GM21423 (cell line): ENCODE measurements at regions not wholly inside any gene's neighbourhood (a gene's known extent, or its start where the extent isn't known, plus 50 kb on each side); places are given as distances from the start of the nearest gene placed in this dataset.

Experiments used
- ATAC-seq: cut with Tn5 transposase; IDR thresholded peaks from one replicate; pipeline ENCODE4 v1.9.1; 2021; ENCODE audit warnings: mild to moderate bottlenecking, moderate library complexity; ENCODE audit not compliant: unreplicated experiment

GRCh38 chrX:69110116-69110530, 55.1 kb downstream of the PJA1 start:
- no peak for ATAC-seq

GRCh38 chrX:69109706-69110105, 55.5 kb downstream of the PJA1 start:
- no peak for ATAC-seq

GRCh38 chrX:69109036-69109663, 56.1 kb downstream of the PJA1 start:
- ATAC-seq, result no peak

GRCh38 chrX:69107747-69108401, 57.4 kb downstream of the PJA1 start:
- ATAC-seq, result no peak

- no peak for ATAC-seq
Observed at GRCh38 chrX:69107231-69107739, 58.0 kb downstream of the PJA1 start.

GRCh38 chrX:69104756-69105434, 60.4 kb downstream of the PJA1 start:
- ATAC-seq, result no peak

- no peak for ATAC-seq
Observed at GRCh38 chrX:69103539-69103938, 61.7 kb downstream of the PJA1 start.

GRCh38 chrX:69102612-69103194, 62.5 kb downstream of the PJA1 start:
- ATAC-seq, result no peak

- ATAC-seq, result no peak
Observed at GRCh38 chrX:69101683-69102251, 63.5 kb downstream of the PJA1 start.

- no peak for ATAC-seq
Observed at GRCh38 chrX:69100478-69100877, 64.8 kb downstream of the PJA1 start.

GRCh38 chrX:69097451-69098236, 67.6 kb downstream of the PJA1 start:
- ATAC-seq, result no peak

GRCh38 chrX:69096963-69097362, 68.3 kb downstream of the PJA1 start:
- ATAC-seq, result no peak

- ATAC-seq, result no peak
Observed at GRCh38 chrX:69094977-69095669, 70.1 kb downstream of the PJA1 start.

- ATAC-seq, result no peak
Observed at GRCh38 chrX:69093960-69094871, 71.0 kb downstream of the PJA1 start.

GRCh38 chrX:69090022-69090421, 75.2 kb downstream of the PJA1 start:
- ATAC-seq, result no peak

GRCh38 chrX:69089203-69089602, 76.0 kb downstream of the PJA1 start:
- no peak for ATAC-seq

GRCh38 chrX:69088171-69088938, 76.9 kb downstream of the PJA1 start:
- no peak for ATAC-seq

- no peak for ATAC-seq
Observed at GRCh38 chrX:69085826-69086225, 79.4 kb downstream of the PJA1 start.
